ENCODE measurements at regions not wholly inside any gene's neighbourhood (a gene's known extent, or its start where the extent isn't known, plus 50 kb on each side); places are given as distances from the start of the nearest gene placed in this dataset.
A peak's percentile ranks its signal among the peaks of the same experiment; 100 is the strongest.
"Not testable (repeated sequence)": the region's sequence is repeated elsewhere in the genome, so short reads cannot be mapped to it uniquely, and the experiment has no call there.

GRCh38 chr6:71007298-71007697, 50.4 kb upstream of the B3GAT2 start:
- not testable (repeated sequence) for DNase-seq (ENCODE audit: low spot score)

DNA sequence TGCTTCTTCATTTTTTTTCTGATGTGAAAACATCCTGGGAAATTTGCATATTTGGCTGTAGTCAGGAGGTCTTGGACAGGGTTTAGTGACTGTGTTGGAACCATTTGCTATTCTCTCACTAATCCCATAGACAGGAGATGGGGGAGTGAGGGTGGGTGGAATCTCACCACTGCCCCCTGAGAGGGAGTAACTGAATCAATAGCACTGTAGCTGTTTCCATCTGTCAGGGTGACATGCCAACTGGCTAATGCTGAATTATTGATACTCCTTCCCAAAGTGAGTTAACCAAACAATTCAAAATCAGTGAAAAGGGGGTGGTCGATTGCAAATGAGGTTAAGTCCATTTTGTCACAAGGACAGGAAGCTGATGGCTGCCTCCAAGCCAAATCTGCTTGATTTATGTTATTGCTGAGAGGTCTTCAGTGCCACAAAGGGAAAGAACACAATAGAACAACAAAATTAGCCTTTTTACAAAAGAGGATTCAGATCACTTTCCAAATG, 55.1 kb upstream of the B3GAT2 start:
- no peak for DNase-seq (ENCODE audit: low spot score)

GRCh38 chr6:71012866-71013469, 56.1 kb upstream of the B3GAT2 start:
- DNase-seq (ENCODE audit: low spot score), result peak; percentile 38

GRCh38 chr6:71015392-71015791, 58.5 kb upstream of the B3GAT2 start:
- no peak for DNase-seq (ENCODE audit: low spot score)

GRCh38 chr6:71028236-71028876, 71.5 kb upstream of the B3GAT2 start:
- DNase-seq (ENCODE audit: low spot score), result no peak

GRCh38 chr6:71028877-71029252, 72.0 kb upstream of the B3GAT2 start:
- no peak for DNase-seq (ENCODE audit: low spot score)

GRCh38 chr6:71029555-71029954, 72.7 kb upstream of the B3GAT2 start:
- no peak for DNase-seq (ENCODE audit: low spot score)

DNA sequence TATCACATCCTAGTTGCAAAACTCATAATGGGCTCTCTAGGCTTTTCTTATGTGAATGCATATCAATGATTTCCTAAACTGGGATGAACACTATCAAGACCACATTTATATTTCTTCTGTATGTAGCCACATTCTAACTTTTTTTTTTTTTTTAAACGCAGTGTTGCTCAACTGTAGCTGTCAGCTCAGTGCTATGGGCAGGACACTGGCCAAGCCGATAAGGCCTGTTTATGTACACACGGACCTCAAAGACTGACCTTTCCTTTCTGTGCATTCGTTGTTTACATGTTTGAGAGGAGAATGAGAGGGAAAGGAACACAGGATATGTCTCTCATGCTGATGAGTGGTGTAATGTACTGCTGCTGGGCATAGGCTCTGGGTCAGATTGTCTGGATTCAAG, 75.1 kb upstream of the B3GAT2 start:
- no peak for DNase-seq (ENCODE audit: low spot score)

- no peak for DNase-seq (ENCODE audit: low spot score)
Measured at GRCh38 chr6:71033171-71033570, 76.3 kb upstream of the B3GAT2 start.

- DNase-seq (ENCODE audit: low spot score), result no peak
Measured at GRCh38 chr6:71033890-71034289, 77.0 kb upstream of the B3GAT2 start.

GRCh38 chr6:71034563-71035345, 77.9 kb upstream of the B3GAT2 start:
- no peak for DNase-seq (ENCODE audit: low spot score)

DNA sequence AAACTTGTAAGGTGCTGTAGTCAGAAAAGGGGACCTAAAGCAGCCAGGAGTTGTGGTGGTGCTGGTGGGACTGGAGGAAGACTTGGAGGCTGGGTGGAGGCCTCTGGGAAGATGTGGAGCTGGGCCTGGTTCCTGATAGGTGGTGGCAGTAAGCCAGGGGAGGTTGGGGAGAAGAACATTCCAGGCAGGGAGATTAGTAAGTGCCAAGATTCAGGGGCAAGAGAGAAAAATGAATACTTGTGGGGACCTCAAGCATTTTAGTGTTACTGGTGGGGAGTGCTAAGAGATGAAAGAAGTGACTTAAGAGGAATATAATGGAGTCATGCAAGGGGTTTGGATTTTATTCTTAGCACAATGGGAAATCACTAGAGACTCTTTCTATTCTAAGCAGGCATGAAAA, 79.0 kb upstream of the B3GAT2 start:
- DNase-seq (ENCODE audit: low spot score), result no peak

DNA sequence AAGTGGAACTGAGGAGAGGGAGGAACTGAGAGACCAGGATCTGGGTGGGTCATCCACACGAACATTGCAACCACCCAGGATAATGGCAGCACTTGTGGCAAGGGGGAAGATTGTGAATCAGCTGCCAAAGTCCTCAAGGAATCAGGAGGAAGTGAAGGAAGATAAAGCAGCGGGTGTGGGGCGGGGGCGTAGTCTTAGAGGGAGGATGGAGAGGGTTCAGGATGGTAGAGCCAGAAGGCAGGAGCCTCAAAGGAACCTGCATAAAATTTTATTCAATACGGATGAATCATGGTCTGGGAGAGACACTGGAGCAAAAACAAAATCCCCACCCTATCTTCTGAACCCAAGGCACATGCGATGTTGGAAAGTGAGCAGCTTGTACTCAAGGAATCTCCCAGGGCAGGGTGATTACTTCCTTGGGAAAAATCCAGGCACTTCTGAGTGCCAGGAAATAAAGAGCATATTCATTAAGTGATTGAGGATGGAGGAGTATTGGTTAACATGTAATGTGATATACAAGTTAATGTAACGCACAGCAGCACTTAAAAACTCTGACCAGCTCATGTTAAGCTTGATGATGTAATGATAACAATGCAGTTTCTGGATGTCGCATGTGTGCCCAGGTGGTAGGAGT, 82.0 kb upstream of the B3GAT2 start:
- no peak for DNase-seq (ENCODE audit: low spot score)

GRCh38 chr6:71040043-71040442, 83.2 kb upstream of the B3GAT2 start:
- no peak for DNase-seq (ENCODE audit: low spot score)

- DNase-seq (ENCODE audit: low spot score), result no peak
Measured at GRCh38 chr6:71040841-71041240, 84.0 kb upstream of the B3GAT2 start.

DNA sequence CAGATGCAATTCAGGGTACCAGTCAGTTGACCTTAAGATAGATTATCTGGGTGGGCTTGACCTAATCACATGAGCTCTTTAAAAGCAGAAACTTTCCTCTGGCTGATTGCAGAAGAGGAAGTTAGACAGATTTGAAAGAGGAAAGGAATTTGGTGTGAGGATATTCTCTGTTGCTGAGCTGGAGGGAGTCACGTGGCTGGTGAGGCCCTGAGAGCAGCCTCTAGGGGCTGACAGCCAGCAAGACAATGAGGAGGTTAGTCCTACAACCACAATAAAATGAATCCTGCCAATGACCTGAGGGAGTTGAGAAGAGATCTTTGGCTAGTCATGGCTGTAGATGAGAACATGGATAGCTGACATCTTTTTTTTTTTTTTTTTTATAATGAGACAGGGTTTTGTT, 87.0 kb upstream of the B3GAT2 start:
- DNase-seq (ENCODE audit: low spot score), result no peak

DNA sequence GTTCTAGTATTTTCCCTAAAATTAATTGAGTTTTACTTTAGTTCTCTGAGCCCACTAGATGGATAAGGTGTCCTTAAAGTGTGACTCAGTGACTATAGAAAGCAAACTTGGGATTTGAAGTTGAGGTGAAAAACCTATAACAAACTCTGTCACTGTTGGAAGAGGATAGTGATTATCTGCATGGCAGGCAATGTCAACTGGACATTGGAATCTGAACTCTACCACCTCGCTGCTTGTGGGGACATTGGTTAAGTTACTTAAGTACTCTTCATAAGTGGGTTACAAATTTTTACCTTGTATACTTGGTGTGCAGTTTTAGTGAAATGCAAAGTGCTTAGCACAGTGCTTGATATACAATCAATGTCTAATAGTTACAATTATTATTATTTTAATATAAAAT, 87.9 kb upstream of the B3GAT2 start:
- no peak for DNase-seq (ENCODE audit: low spot score)

GRCh38 chr6:71045296-71045695, 88.4 kb upstream of the B3GAT2 start:
- DNase-seq (ENCODE audit: low spot score), result no peak

DNA sequence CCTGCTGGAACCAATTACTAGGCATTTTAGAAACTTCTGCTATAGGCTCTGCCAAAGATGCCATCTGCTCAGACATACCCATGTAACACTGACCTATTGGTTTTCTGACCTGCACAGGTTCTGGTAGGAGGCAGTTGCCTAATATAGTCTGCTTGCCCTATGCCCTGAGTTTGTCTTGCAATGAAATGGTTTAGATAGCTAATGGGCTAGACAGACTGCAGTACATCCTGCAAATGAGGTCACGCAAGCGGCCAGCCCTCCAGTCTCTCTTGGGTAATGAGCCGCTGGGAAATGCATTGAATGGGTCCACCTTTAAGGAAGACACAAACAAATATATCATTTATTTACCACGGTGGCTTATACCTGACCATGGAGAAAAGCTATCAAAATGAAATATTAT, 90.6 kb upstream of the B3GAT2 start:
- DNase-seq (ENCODE audit: low spot score), result no peak

DNA sequence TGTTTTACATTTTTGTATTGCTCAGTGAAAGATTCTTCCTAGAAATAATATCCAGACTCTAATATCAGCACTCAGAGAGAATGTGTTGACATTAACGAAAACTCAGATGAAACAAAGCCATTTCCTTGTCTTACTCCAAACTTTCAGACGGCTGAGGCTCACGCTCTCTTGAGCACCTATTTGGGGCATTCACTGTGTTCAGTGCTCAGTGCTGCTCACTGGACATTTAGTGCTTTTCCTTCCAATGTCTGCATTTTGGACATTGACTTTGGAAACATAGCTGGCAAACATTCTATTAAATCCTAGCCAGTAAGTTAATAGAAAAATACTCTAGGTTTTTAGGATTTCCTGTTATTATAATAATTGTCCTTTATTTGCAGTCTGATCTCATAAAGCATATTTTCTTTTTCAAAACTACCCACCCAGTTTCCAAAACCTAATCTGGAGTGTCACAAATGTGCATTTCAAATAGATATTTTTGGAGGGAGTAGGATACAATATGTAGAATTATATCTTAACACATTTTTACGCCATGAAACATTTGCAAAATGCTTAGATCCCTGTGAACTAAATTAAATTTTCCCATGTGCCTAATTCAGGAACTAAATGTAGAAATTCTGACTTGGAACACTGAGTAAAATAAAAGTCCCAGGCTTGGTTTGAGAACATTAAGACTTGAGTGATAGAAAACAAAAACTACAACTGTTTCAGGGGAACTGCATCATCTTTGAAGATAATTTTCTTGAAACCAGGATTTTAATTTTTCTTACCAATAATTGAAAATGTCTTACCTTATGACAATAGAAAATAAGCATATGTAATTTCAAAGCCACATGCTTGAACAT, 91.7 kb upstream of the B3GAT2 start:
- DNase-seq (ENCODE audit: low spot score), result no peak

- no peak for DNase-seq (ENCODE audit: low spot score)
Measured at GRCh38 chr6:71049198-71049770, 92.4 kb upstream of the B3GAT2 start.

DNA sequence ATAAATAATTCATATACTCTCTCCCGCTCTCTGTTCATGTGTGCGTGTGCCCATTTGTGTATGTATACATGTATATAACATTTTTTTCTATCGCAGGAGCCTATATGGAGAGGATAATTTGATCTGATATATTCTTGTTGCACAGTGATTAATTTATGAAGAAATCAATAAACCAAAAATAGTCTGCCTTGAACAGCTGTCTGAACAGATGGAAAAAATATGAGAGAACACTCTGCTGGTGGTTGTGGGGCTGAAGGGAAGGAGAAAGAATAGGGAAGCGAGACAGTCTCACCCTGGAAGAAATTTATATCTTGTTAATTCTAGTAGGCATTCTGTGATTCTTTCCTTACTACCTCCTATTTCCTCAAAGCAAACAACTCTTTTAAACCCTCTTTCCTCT, 96.6 kb upstream of the B3GAT2 start:
- DNase-seq (ENCODE audit: low spot score), result no peak
